GM12872 (cell line): ENCODE measurements at regions not wholly inside any gene's neighbourhood (a gene's known extent, or its start where the extent isn't known, plus 50 kb on each side); places are given as distances from the start of the nearest gene placed in this dataset.

ENCODE experiments used
- CTCF ChIP-seq: IDR thresholded peaks from 3 replicates; pipeline ENCODE4 v1.5.1; 2011; ENCODE audit warnings: low read depth, mild to moderate bottlenecking, low read length, moderate library complexity; ENCODE audit not compliant: insufficient read depth

- no peak for TF ChIP-seq CTCF
These were observed 69.7 kb upstream of the EGFL6 start for GRCh38 chrX:13499736-13500135.

- TF ChIP-seq CTCF, result no peak
These were observed 71.2 kb upstream of the EGFL6 start for GRCh38 chrX:13498238-13498637.

GRCh38 chrX:13495232-13495631, 74.2 kb upstream of the EGFL6 start:
- no peak for TF ChIP-seq CTCF

GRCh38 chrX:13494562-13494961, 74.8 kb upstream of the EGFL6 start:
- no peak for TF ChIP-seq CTCF

GRCh38 chrX:13493659-13494058, 75.7 kb upstream of the EGFL6 start:
- TF ChIP-seq CTCF, result no peak

GRCh38 chrX:13492286-13492685, 77.1 kb upstream of the EGFL6 start:
- no peak for TF ChIP-seq CTCF

- no peak for TF ChIP-seq CTCF
These were observed 78.3 kb upstream of the EGFL6 start for GRCh38 chrX:13491061-13491460.

GRCh38 chrX:13489454-13489853, 79.9 kb upstream of the EGFL6 start:
- TF ChIP-seq CTCF, result no peak
